Thyroid gland (tissue), 4 donors: ENCODE measurements at regions not wholly inside any gene's neighbourhood (a gene's known extent, or its start where the extent isn't known, plus 50 kb on each side); places are given as distances from the start of the nearest gene placed in this dataset.

ENCODE experiments used
- DNase-seq, 2 donors: peaks; one replicate each; pipeline ENCODE4 v3.0.0-alpha.2; 2019
- H3K27ac ChIP-seq, 3 donors: fragments of 200-600 bp; sonication (generic); 1 replicate in 2 of 3; 2 replicates in 1 of 3; pipeline ENCODE4 v1.5.1; 2016 to 2019; ENCODE audit warnings: mild to moderate bottlenecking in 1 of 3, moderate library complexity in 1 of 3
- H3K27me3 ChIP-seq: fragments of 200-600 bp; sonication (generic); one replicate; pipeline ENCODE4 v1.5.1; 2019
- H3K36me3 ChIP-seq, 2 donors: fragments of 200-600 bp; sonication (generic); one replicate each; pipeline ENCODE4 v1.5.1; 2016 to 2019
- H3K4me1 ChIP-seq, 2 donors: fragments of 200-600 bp; sonication (generic); one replicate each; pipeline ENCODE4 v1.5.1; 2017 to 2019
- H3K4me3 ChIP-seq, 3 donors: fragments of 200-600 bp; sonication (generic); replicated peaks in 1 of 3; 1 replicate in 2 of 3; 2 replicates in 1 of 3; pipeline ENCODE4 v1.5.1; 2016; ENCODE audit warnings: mild to moderate bottlenecking in 1 of 3
- H3K9me3 ChIP-seq: fragments of 200-600 bp; sonication (generic); one replicate; pipeline ENCODE4 v1.5.1; 2017
- CTCF ChIP-seq, 6 experiments: fragments of 200-600 bp in 3 of 6; fragments of 450-650 bp in 3 of 6; sonication (generic) in 3 of 6; IDR thresholded peaks; one replicate each; pipeline ENCODE4 v1.5.1; 2016 to 2019; ENCODE audit warnings: antibody characterized with exemption in 6 of 6, mild to moderate bottlenecking in 2 of 6, inconsistent platforms in 1 of 6, moderate library complexity in 1 of 6
- POLR2A ChIP-seq, 2 donors: fragments of 450-650 bp; IDR thresholded peaks; one replicate each; pipeline ENCODE4 v1.6.1; 2017; ENCODE audit warnings: antibody characterized with exemption in 2 of 2, mild to moderate bottlenecking in 2 of 2, moderate library complexity in 1 of 2
- WGBS, 2 donors: methylation state at CpG; one replicate each; pipeline ENCODE4 v1.1.5; 2017; 5-methylcytosine and 5-hydroxymethylcytosine counted together
- intact Hi-C: fragments of 100-400 bp; cut with DNase I; formaldehyde crosslinking; loops from one replicate; pipeline ENCODE4 v1.15.1; 2023

GRCh38 chr5:173770637-173771036 is 117.5 kb upstream of the CPEB4 start:
- WGBS, 2 donors = 95 to 96% methylated on average over 2 of the region's 2 CpGs
- Histone ChIP-seq H3K27ac (no peak overlapping the region), H3K27me3 (no peaks in the 10 kb centered on the region), H3K4me3 (no peak overlapping the region), H3K4me1 (peaks cover 6 to 11% of the 10 kb centered on the region in 2 donors), H3K9me3 (no peaks in the 10 kb centered on the region), H3K36me3 (no peaks in the 10 kb centered on the region)
- no peak for TF ChIP-seq CTCF (IDR thresholded peaks at IDR 0.05)
- TF ChIP-seq POLR2A (IDR thresholded peaks at IDR 0.05) = no peak
- no peak for DNase-seq
- intact Hi-C loops = no loop called here

DNA sequence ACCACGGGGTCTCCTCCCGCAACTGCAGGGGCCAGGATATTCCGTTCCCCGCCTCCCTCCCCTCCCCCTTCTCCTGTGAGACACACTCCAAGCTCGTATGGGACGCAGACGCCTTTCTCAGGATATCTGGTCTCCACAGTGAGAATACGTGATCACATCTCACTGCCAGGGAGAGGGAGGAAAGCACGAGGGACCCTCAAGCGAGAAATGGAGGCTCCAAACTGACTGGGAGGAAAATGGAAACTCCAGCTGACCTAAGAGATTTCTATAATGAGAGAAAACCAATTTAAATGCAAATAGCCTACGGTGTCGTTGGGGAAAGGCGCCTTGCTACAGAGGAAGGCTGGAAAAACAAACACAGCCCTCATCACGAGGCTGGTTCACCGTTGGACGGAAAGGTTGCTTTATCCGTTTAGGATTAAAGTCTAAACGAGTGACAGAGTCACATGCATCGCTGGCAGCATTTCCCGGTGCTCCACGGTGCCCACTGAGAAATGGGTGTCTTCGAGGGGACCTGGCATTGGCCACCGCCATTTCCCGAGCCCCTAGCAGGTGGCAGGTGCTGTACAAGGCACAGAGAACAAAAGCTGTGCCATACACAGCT is 116.9 kb upstream of the CPEB4 start:
- H3K4me1 ChIP-seq = peaks cover 4 to 7% of the 10 kb centered on the region in 2 donors
- no peaks in the 10 kb centered on the region for H3K36me3 ChIP-seq
- no peaks in the 10 kb centered on the region for H3K9me3 ChIP-seq
- no peak for DNase-seq
- H3K27me3 ChIP-seq = no peaks in the 10 kb centered on the region
- TF ChIP-seq CTCF (IDR thresholded peaks at IDR 0.05) (no peak), POLR2A (IDR thresholded peaks at IDR 0.05) (no peak)
- H3K4me3 ChIP-seq = no peak overlapping the region
- 46 to 54% methylated on average over 24 of the region's 24 CpGs for WGBS, 2 donors
- H3K27ac ChIP-seq = no peak overlapping the region
- intact Hi-C loops = no loop called here

DNA sequence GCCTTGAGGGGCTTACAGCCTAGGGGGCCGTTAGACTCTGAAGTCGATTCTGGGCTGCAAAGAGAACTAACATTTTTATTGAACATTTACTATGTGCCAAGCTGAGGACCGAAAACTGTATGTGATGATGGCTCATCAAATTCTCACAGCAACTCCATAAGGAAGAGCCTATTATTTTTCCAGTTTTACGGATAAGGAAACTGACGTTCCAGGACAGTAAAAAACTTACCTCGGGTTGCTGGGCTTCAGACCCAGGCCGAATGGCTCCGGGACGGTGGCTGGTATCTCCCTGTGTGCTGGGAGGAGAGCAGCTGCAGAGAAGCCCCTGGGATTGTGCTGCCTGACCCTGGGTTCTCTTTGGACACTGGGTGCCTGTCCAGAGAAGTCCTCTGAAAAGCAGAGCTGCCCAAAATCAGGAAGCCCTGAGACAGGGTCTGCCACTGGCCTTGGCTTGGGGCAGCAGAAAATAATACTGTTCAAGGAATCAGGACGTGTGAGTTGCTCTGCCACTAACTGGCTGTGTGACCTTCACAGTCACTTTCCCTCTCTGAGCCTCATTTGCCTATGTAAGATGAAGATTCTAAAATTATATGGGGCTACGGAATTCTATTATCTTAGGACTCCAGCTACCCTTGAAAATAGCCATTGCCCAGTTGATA is 116.3 kb upstream of the CPEB4 start:
- TF ChIP-seq CTCF (IDR thresholded peaks at IDR 0.05) (no peak), POLR2A (IDR thresholded peaks at IDR 0.05) (no peak)
- Histone ChIP-seq H3K9me3 (no peaks in the 10 kb centered on the region), H3K4me3 (no peak overlapping the region), H3K27me3 (no peaks in the 10 kb centered on the region), H3K4me1 (peaks cover 1 to 3% of the 10 kb centered on the region in 2 donors), H3K27ac (no peak overlapping the region), H3K36me3 (no peaks in the 10 kb centered on the region)
- 89 to 91% methylated on average over 11 of the region's 11 CpGs for WGBS, 2 donors
- intact Hi-C loops = no loop called here
- DNase-seq = no peak

DNA sequence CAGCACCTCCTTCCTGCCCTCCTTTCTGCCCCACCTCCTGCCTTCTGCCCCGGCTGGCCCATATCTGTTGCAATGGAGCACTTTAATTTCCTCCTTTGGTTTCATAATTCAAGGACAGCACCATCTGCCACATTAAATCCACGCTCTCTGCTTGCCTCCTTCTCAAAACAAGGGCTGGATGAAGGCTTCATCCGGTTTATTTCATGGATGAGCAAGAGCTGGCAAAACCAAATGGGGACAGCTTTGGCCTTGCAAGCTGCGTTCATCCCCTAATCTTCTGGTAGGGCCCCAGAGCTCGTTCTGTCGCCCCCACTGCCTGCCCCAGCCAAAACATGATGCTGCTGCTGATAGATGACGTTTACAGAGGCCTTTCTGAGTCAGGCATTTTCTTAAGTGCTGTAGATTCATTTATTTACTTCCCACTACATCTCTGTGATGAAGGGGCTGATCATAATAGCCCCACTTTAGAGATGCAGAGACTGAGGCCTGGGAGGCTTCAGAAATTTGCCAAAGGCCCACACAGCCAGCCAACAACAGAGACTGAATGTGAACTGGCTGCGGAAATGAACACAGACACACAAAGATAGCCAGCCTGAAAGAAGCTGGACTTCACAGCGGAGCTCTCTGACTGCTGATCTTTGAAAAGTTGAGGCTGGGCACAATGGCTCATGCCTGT is 115.6 kb upstream of the CPEB4 start:
- no peaks in the 10 kb centered on the region for H3K36me3 ChIP-seq
- intact Hi-C loops = no loop called here
- H3K27ac ChIP-seq = no peak overlapping the region
- no peaks in the 10 kb centered on the region for H3K9me3 ChIP-seq
- no peak for DNase-seq
- H3K27me3 ChIP-seq = no peaks in the 10 kb centered on the region
- no peaks in the 10 kb centered on the region for H3K4me1 ChIP-seq
- no peak overlapping the region for H3K4me3 ChIP-seq
- no peak for TF ChIP-seq CTCF (IDR thresholded peaks at IDR 0.05)
- TF ChIP-seq POLR2A (IDR thresholded peaks at IDR 0.05) = no peak
- WGBS, 2 donors = 82 to 91% methylated on average over 9 of the region's 9 CpGs

DNA sequence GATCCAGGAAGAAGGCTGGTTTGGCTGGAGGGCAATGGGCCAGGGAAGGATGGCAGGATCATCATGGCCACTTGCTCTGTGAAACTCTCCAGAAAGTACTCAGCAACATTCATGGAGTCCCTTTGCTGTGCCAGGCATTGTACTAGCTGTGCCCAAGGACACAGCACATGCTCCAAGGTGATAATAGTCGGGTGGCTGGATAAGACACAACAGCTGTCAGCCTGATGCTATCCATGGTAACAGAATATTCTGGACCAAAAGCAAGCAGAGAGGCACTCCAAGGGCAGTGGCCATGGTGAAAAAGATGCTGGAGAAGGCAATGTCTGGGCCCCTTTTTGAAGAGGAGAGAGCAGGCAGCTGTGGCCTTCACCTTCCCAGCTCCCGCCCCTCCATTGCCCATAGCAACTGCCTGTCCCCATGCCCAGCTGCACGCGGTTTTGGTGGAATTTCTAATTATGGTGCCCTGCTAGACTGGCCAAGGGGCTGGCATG is 113.8 kb upstream of the CPEB4 start:
- TF ChIP-seq POLR2A (IDR thresholded peaks at IDR 0.05) (no peak), CTCF (IDR thresholded peaks at IDR 0.05) (no peak)
- intact Hi-C loops = no loop called here

More for the DNA sequence above, 113.8 kb upstream of the CPEB4 start:
- DNase-seq = no peak
- WGBS, 2 donors = 81 to 94% methylated on average over 4 of the region's 4 CpGs
- Histone ChIP-seq H3K9me3 (no peaks in the 10 kb centered on the region), H3K4me1 (no peaks in the 10 kb centered on the region), H3K4me3 (no peak overlapping the region), H3K27me3 (no peaks in the 10 kb centered on the region), H3K27ac (no peak overlapping the region), H3K36me3 (no peaks in the 10 kb centered on the region)
